Tibial nerve (tissue), 4 donors: ENCODE measurements at regions not wholly inside any gene's neighbourhood (a gene's known extent, or its start where the extent isn't known, plus 50 kb on each side); places are given as distances from the start of the nearest gene placed in this dataset.

Experiments
- DNase-seq, 2 donors: peaks; one replicate each; pipeline ENCODE4 v3.0.0-alpha.2; 2019; ENCODE audit warnings: low spot score in 2 of 2
- H3K27ac ChIP-seq, 4 donors: fragments of 200-600 bp; sonication (generic) in 3 of 4; one replicate each; pipeline ENCODE4 v1.5.1; 2017 to 2019; ENCODE audit warnings: mild to moderate bottlenecking in 1 of 4
- H3K27me3 ChIP-seq, 2 donors: fragments of 200-600 bp; sonication (generic) in 1 of 2; one replicate each; pipeline versions ENCODE4 v1.5.1 to v1.6.0; 2017 to 2019
- H3K36me3 ChIP-seq, 3 donors: fragments of 200-600 bp; sonication (generic); one replicate each; pipeline ENCODE4 v1.5.1; 2018 to 2019
- H3K4me1 ChIP-seq, 4 donors: fragments of 200-600 bp; sonication (generic) in 3 of 4; one replicate each; pipeline ENCODE4 v1.5.1; 2017 to 2019
- H3K4me3 ChIP-seq, 4 donors: fragments of 200-600 bp; sonication (generic) in 3 of 4; one replicate each; pipeline ENCODE4 v1.5.1; 2017 to 2019; ENCODE audit warnings: mild to moderate bottlenecking in 1 of 4, moderate library complexity in 1 of 4
- H3K9me3 ChIP-seq, 4 donors: fragments of 200-600 bp; sonication (generic) in 3 of 4; one replicate each; pipeline ENCODE4 v1.5.1; 2017 to 2019
- CTCF ChIP-seq, 5 experiments: fragments of 200-600 bp in 3 of 5; fragments of 450-650 bp in 2 of 5; sonication (generic) in 3 of 5; IDR thresholded peaks; one replicate each; pipeline ENCODE4 v1.5.1; 2016 to 2019; ENCODE audit warnings: antibody characterized with exemption in 5 of 5, mild to moderate bottlenecking in 3 of 5, moderate library complexity in 2 of 5
- EP300 ChIP-seq, 2 donors: sonication (generic); formaldehyde crosslinking; IDR thresholded peaks; one replicate each; pipeline ENCODE4 v1.6.1; 2017; ENCODE audit warnings: antibody characterized with exemption in 2 of 2, mild to moderate bottlenecking in 1 of 2
- POLR2A ChIP-seq, 2 donors: fragments of 450-650 bp; IDR thresholded peaks; one replicate each; pipeline ENCODE4 v1.6.1; 2017; ENCODE audit warnings: antibody characterized with exemption in 2 of 2, mild to moderate bottlenecking in 2 of 2, moderate library complexity in 2 of 2
- WGBS, 2 donors: methylation state at CpG; one replicate each; pipeline ENCODE4 v1.1.5; 2018; 5-methylcytosine and 5-hydroxymethylcytosine counted together

- Histone ChIP-seq H3K4me3 (no peak overlapping the region), H3K27me3 (no peaks in the 10 kb centered on the region), H3K9me3 (no peaks in the 10 kb centered on the region), H3K36me3 (no peaks in the 10 kb centered on the region), H3K4me1 (no peaks in the 10 kb centered on the region), H3K27ac (no peak overlapping the region)
- DNase-seq: no peak
- no peak for TF ChIP-seq POLR2A (IDR thresholded peaks at IDR 0.05)
- TF ChIP-seq CTCF (IDR thresholded peaks at IDR 0.05): no peak
- no peak for TF ChIP-seq EP300 (IDR thresholded peaks at IDR 0.05)
- 78 to 79% methylated on average over 5 of the region's 5 CpGs for WGBS, 2 donors
Observed at GRCh38 chr12:85733221-85733840, 102.9 kb downstream of the RASSF9 start.

- Histone ChIP-seq H3K27me3 (no peaks in the 10 kb centered on the region), H3K9me3 (no peaks in the 10 kb centered on the region), H3K27ac (no peak overlapping the region), H3K4me1 (no peaks in the 10 kb centered on the region), H3K36me3 (no peaks in the 10 kb centered on the region), H3K4me3 (no peak overlapping the region)
- no peak for DNase-seq
- TF ChIP-seq EP300 (IDR thresholded peaks at IDR 0.05): no peak
- TF ChIP-seq POLR2A (IDR thresholded peaks at IDR 0.05): no peak
- no peak for TF ChIP-seq CTCF (IDR thresholded peaks at IDR 0.05)
- WGBS, 2 donors: 91 to 94% methylated on average over 1 of the region's 1 CpG
Observed at GRCh38 chr12:85733984-85734383, 102.2 kb downstream of the RASSF9 start.

DNA sequence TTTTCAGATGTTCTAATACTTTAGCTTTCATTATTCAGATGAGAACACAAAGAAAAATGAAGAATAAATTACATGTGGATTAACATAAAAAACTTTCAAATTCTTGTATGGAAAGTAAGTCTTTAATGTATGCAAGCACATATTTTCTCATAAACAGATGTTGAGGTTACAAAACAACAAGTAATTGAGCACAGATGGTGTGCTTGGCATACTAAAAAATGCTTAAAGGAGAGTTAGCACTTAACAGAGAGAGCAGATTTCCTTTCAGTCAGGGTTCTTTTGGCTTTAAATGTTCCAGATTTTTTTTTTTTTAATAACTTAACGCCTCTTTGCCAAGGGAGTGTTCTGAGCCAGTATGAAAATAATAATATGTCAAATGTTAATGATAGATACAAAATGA is 96.0 kb downstream of the RASSF9 start:
- no peak for DNase-seq
- no peak for TF ChIP-seq POLR2A (IDR thresholded peaks at IDR 0.05)
- no peak for TF ChIP-seq EP300 (IDR thresholded peaks at IDR 0.05)
- TF ChIP-seq CTCF (IDR thresholded peaks at IDR 0.05): no peak
- Histone ChIP-seq H3K27ac (no peak overlapping the region), H3K4me1 (peaks cover 0 to 6% (median 0%) of the 10 kb centered on the region in 4 donors), H3K27me3 (no peaks in the 10 kb centered on the region), H3K9me3 (no peaks in the 10 kb centered on the region), H3K36me3 (no peaks in the 10 kb centered on the region), H3K4me3 (no peak overlapping the region)
- 39% methylated on average over 1 of the region's 1 CpG for WGBS, 2 donors

GRCh38 chr12:85741046-85741445 is 95.2 kb downstream of the RASSF9 start:
- Histone ChIP-seq H3K27ac (no peak overlapping the region), H3K27me3 (no peaks in the 10 kb centered on the region), H3K4me3 (no peak overlapping the region), H3K36me3 (no peaks in the 10 kb centered on the region), H3K9me3 (no peaks in the 10 kb centered on the region), H3K4me1 (peaks cover 0 to 6% (median 0%) of the 10 kb centered on the region in 4 donors)
- no peak for TF ChIP-seq POLR2A (IDR thresholded peaks at IDR 0.05)
- no peak for TF ChIP-seq EP300 (IDR thresholded peaks at IDR 0.05)
- no peak for TF ChIP-seq CTCF (IDR thresholded peaks at IDR 0.05)
- no peak for DNase-seq

DNA sequence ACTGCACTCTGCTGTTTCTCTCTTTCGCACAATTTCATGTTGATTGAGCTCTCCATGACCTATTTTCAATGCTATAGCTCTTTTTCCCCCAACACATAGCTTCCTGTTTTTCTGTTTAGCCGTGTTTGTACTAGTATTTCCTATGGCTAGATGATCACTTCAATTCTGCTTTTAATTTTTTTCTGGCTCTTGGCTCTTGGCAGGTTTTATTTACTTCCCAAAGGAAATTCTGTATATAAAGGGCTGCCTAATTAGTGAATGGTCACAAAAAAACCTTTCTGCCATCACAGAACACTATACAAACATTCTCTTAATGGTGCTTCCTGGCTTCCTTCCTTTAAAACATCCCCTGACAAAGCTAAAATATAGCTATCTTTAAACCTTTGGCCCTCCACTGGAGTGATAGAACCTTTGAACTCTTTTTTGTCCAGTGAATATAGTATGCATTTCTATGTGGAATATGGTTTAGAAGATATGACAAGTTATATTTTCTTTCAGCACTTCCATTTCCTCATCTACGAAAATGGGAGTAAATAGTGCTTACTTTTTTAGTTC is 88.2 kb downstream of the RASSF9 start:
- DNase-seq: no peak
- no peaks in the 10 kb centered on the region for H3K27me3 ChIP-seq
- TF ChIP-seq POLR2A (IDR thresholded peaks at IDR 0.05) (no peak), CTCF (IDR thresholded peaks at IDR 0.05) (no peak), EP300 (IDR thresholded peaks at IDR 0.05) (no peak)
- no peaks in the 10 kb centered on the region for H3K9me3 ChIP-seq
- H3K27ac ChIP-seq: no peak overlapping the region
- H3K4me3 ChIP-seq: no peak overlapping the region
- no peaks in the 10 kb centered on the region for H3K36me3 ChIP-seq
- no peaks in the 10 kb centered on the region for H3K4me1 ChIP-seq
- WGBS, 2 donors: 12 to 22% methylated on average over 3 of the region's 3 CpGs
